GM18508 (cell line): ENCODE measurements at regions not wholly inside any gene's neighbourhood (a gene's known extent, or its start where the extent isn't known, plus 50 kb on each side); places are given as distances from the start of the nearest gene placed in this dataset.

Experiments used
- ATAC-seq: cut with Tn5 transposase; IDR thresholded peaks from one replicate; pipeline ENCODE4 v1.9.1; 2021; ENCODE audit warnings: moderate number of reproducible peaks; ENCODE audit not compliant: insufficient read depth, unreplicated experiment

- no peak for ATAC-seq
These were observed 117.7 kb upstream of the MSX2 start for GRCh38 chr5:174606646-174607045.

- no peak for ATAC-seq
These were observed 117.2 kb upstream of the MSX2 start for GRCh38 chr5:174607205-174607604.

- ATAC-seq, result no peak
These were observed 116.5 kb upstream of the MSX2 start for GRCh38 chr5:174607916-174608315.

GRCh38 chr5:174608631-174609097, 115.7 kb upstream of the MSX2 start:
- no peak for ATAC-seq

- ATAC-seq, result no peak
These were observed 115.3 kb upstream of the MSX2 start for GRCh38 chr5:174609116-174609515.

GRCh38 chr5:174610968-174611367, 113.4 kb upstream of the MSX2 start:
- no peak for ATAC-seq

GRCh38 chr5:174612686-174613085, 111.7 kb upstream of the MSX2 start:
- no peak for ATAC-seq

GRCh38 chr5:174614500-174615135, 109.8 kb upstream of the MSX2 start:
- no peak for ATAC-seq

GRCh38 chr5:174616036-174616435, 108.3 kb upstream of the MSX2 start:
- ATAC-seq, result no peak

GRCh38 chr5:174617285-174617684, 107.1 kb upstream of the MSX2 start:
- no peak for ATAC-seq

- ATAC-seq, result no peak
These were observed 106.5 kb upstream of the MSX2 start for GRCh38 chr5:174617910-174618309.

- ATAC-seq, result no peak
These were observed 105.8 kb upstream of the MSX2 start for GRCh38 chr5:174618589-174618988.

- ATAC-seq, result no peak
These were observed 102.3 kb upstream of the MSX2 start for GRCh38 chr5:174622067-174622466.

- no peak for ATAC-seq
These were observed 101.4 kb upstream of the MSX2 start for GRCh38 chr5:174623018-174623417.

- ATAC-seq, result no peak
These were observed 100.9 kb upstream of the MSX2 start for GRCh38 chr5:174623433-174624019.

- no peak for ATAC-seq
These were observed 99.5 kb upstream of the MSX2 start for GRCh38 chr5:174624733-174625522.

- no peak for ATAC-seq
These were observed 98.6 kb upstream of the MSX2 start for GRCh38 chr5:174625591-174626350.

GRCh38 chr5:174626369-174626920, 97.9 kb upstream of the MSX2 start:
- no peak for ATAC-seq

- ATAC-seq, result no peak
These were observed 88.3 kb upstream of the MSX2 start for GRCh38 chr5:174636094-174636493.

GRCh38 chr5:174642816-174643405, 81.5 kb upstream of the MSX2 start:
- no peak for ATAC-seq
